ENCODE measurements at regions not wholly inside any gene's neighbourhood (a gene's known extent, or its start where the extent isn't known, plus 50 kb on each side); places are given as distances from the start of the nearest gene placed in this dataset.

DNA sequence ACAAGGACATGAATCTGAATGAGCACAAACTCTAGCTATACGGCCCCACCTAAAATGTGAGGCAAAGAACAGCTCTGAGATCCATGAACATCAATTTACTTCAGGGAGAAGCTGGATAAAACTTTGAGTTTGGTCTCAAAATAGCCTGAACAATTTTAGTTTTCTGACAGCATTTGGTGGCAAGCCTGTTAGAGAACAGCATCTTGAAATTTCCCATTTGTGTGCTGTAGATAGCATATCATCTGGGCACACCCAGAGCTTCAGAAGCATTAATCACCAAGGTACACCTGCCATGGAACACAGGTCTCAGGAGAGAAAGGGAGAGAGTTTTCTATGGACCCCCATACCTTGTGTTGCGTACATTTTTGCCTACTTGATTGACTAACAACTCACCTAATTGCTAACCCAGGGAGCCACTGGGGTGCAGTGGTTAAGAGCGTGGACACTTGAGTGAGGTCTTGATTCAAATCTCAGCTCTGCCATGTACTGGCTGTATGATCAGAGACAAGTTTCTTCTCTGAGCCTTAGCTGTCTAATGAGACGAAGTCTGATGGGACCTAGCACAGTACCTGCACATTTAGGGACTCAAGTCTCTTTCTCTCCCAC, 264.9 kb downstream of the PIK3R1 start (continued):
- TF ChIP-seq, protein P1, sequence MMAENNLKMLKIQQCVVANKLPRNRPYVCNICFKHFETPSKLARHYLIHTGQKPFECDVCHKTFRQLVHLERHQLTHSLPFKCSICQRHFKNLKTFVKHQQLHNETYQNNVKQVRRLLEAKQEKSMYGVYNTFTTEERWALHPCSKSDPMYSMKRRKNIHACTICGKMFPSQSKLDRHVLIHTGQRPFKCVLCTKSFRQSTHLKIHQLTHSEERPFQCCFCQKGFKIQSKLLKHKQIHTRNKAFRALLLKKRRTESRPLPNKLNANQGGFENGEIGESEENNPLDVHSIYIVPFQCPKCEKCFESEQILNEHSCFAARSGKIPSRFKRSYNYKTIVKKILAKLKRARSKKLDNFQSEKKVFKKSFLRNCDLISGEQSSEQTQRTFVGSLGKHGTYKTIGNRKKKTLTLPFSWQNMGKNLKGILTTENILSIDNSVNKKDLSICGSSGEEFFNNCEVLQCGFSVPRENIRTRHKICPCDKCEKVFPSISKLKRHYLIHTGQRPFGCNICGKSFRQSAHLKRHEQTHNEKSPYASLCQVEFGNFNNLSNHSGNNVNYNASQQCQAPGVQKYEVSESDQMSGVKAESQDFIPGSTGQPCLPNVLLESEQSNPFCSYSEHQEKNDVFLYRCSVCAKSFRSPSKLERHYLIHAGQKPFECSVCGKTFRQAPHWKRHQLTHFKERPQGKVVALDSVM (CRISPR knock-in tag; IDR thresholded peaks at IDR 0.05), result no peak

DNA sequence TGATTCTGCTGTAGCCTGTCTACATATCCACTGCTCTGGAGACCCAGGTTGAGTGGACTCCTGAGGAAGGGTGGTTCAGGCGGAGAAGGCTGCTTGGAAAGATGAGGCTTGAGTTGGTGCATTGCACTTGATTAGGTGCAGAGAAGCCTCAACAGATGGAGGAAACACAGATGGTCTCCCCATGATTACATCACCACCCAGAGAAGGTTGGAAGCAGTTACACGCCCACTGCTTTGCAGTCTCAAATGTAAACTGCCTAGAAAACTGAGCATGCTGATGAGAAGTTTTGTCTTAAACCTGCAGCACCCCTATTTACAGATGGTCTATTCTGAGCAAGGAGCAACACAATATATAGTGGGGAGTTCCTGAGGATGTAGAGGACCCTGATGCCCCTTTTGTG, 266.6 kb downstream of the PIK3R1 start:
- intact Hi-C loops (cut with micrococcal nuclease; ENCODE audit: unreplicated experiment) (no loop called here), in situ Hi-C loops (cut with HindIII; ENCODE audit: extremely low pct_ligation_motif_present, low pct_unique_long_range_greater_than_20kb) (no loop called here)
- no peak overlapping the region for H3K27ac ChIP-seq (ENCODE audit: extremely low read length, insufficient read depth, low read length)
- FAIRE-seq, result no peak
- ATAC-seq, result no peak
- H3K27me3 ChIP-seq (ENCODE audit: control insufficient read depth in 1 of 2, insufficient read depth in 2 of 2, low read length in 2 of 2), result peaks cover 0 to 1% of the 10 kb centered on the region in 2 experiments; a peak in 2 of 5 replicates
- H3K9me3 ChIP-seq (ENCODE audit: low read length), result no peaks in the 10 kb centered on the region; the same call in 1 of the 2 replicates
- no peaks in the 10 kb centered on the region for H4K20me1 ChIP-seq (ENCODE audit: insufficient read depth, low read length)
- DNase-seq (ENCODE audit: low spot score), result no peak
- H2AFZ ChIP-seq (ENCODE audit: low read length), result no peak overlapping the region
- H3K36me3 ChIP-seq (replicated peaks in 1 of 2; ENCODE audit: control insufficient read depth in 1 of 2, insufficient read depth in 2 of 2, low read length in 2 of 2), result no peaks in the 10 kb centered on the region
- no peak overlapping the region for H3K4me2 ChIP-seq (ENCODE audit: low read depth, low read length)
- BruUV-seq (replicated peaks), result no TSS peak
- ChIA-PET POLR2A (no interaction called here), CTCF (ENCODE audit: low intra/inter-chr PET ratio, low total read pairs) (no interaction called here)
- peaks cover under 1% of the 10 kb centered on the region; the same call in 1 of the 2 replicates for H3K4me1 ChIP-seq (ENCODE audit: insufficient read depth, low read length)
- H3K4me3 ChIP-seq (replicated peaks in 1 of 3; ENCODE audit: insufficient read depth in 1 of 3, low read depth in 2 of 3, low read length in 3 of 3), result no peak overlapping the region
- H3K79me2 ChIP-seq (ENCODE audit: insufficient read depth, low read length), result no peaks in the 10 kb centered on the region
- no peak overlapping the region for H3K9ac ChIP-seq (ENCODE audit: insufficient read depth, low read depth, low read length)
- WGBS (ENCODE audit: low lambda C conversion rate), result 18% methylated on average over 2 of the region's 2 CpGs
- no peak for TF ChIP-seq HNRNPH1 (optimal IDR thresholded peaks at IDR 0.05; ENCODE audit: low read depth, low read length)
- TF ChIP-seq, protein P2, sequence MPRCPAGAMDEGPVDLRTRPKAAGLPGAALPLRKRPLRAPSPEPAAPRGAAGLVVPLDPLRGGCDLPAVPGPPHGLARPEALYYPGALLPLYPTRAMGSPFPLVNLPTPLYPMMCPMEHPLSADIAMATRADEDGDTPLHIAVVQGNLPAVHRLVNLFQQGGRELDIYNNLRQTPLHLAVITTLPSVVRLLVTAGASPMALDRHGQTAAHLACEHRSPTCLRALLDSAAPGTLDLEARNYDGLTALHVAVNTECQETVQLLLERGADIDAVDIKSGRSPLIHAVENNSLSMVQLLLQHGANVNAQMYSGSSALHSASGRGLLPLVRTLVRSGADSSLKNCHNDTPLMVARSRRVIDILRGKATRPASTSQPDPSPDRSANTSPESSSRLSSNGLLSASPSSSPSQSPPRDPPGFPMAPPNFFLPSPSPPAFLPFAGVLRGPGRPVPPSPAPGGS (CRISPR knock-in tag; IDR thresholded peaks at IDR 0.05), result no peak
- TF ChIP-seq, protein P3, sequence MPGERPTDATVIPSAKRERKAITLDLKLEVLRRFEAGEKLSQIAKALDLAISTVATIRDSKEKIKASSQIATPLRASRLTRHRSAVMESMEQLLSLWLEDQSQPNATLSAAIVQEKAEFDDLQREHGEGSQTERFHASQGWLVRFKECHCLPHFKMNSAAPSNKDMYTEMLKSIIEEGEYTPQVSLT (CRISPR knock-in tag; IDR thresholded peaks at IDR 0.05; ENCODE audit: borderline replicate concordance, low read depth), result no peak
- no peak for TF ChIP-seq ZNF547 (CRISPR knock-in tag; IDR thresholded peaks at IDR 0.05)
- TF ChIP-seq, protein P4, sequence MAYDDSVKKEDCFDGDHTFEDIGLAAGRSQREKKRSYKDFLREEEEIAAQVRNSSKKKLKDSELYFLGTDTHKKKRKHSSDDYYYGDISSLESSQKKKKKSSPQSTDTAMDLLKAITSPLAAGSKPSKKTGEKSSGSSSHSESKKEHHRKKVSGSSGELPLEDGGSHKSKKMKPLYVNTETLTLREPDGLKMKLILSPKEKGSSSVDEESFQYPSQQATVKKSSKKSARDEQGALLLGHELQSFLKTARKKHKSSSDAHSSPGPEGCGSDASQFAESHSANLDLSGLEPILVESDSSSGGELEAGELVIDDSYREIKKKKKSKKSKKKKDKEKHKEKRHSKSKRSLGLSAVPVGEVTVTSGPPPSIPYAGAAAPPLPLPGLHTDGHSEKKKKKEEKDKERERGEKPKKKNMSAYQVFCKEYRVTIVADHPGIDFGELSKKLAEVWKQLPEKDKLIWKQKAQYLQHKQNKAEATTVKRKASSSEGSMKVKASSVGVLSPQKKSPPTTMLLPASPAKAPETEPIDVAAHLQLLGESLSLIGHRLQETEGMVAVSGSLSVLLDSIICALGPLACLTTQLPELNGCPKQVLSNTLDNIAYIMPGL (CRISPR knock-in tag; IDR thresholded peaks at IDR 0.05; ENCODE audit: borderline replicate concordance in 1 of 2, low read depth in 1 of 2), result no peak
- TF ChIP-seq, protein P5, sequence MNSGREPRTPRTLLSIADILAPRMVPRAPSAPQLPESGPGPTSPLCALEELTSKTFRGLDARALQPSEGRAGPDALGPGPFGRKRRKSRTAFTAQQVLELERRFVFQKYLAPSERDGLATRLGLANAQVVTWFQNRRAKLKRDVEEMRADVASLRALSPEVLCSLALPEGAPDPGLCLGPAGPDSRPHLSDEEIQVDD (CRISPR knock-in tag; IDR thresholded peaks at IDR 0.05; ENCODE audit: borderline replicate concordance), result no peak
- TF ChIP-seq EZH2 (conservative IDR thresholded peaks at IDR 0.05; ENCODE audit: low read depth, low read length), result no peak
- no peak for TF ChIP-seq ESRRA (CRISPR knock-in tag; IDR thresholded peaks at IDR 0.05; ENCODE audit: low read depth)
- TF ChIP-seq HHEX (CRISPR knock-in tag; IDR thresholded peaks at IDR 0.05), result no peak
- TF ChIP-seq, protein P6, sequence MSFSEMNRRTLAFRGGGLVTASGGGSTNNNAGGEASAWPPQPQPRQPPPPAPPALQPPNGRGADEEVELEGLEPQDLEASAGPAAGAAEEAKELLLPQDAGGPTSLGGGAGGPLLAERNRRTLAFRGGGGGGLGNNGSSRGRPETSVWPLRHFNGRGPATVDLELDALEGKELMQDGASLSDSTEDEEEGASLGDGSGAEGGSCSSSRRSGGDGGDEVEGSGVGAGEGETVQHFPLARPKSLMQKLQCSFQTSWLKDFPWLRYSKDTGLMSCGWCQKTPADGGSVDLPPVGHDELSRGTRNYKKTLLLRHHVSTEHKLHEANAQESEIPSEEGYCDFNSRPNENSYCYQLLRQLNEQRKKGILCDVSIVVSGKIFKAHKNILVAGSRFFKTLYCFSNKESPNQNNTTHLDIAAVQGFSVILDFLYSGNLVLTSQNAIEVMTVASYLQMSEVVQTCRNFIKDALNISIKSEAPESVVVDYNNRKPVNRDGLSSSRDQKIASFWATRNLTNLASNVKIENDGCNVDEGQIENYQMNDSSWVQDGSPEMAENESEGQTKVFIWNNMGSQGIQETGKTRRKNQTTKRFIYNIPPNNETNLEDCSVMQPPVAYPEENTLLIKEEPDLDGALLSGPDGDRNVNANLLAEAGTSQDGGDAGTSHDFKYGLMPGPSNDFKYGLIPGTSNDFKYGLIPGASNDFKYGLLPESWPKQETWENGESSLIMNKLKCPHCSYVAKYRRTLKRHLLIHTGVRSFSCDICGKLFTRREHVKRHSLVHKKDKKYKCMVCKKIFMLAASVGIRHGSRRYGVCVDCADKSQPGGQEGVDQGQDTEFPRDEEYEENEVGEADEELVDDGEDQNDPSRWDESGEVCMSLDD (CRISPR knock-in tag; IDR thresholded peaks at IDR 0.05; ENCODE audit: borderline replicate concordance), result no peak

All from HepG2 (cell line).